ENCODE measurements at regions not wholly inside any gene's neighbourhood (a gene's known extent, or its start where the extent isn't known, plus 50 kb on each side); places are given as distances from the start of the nearest gene placed in this dataset.

DNA sequence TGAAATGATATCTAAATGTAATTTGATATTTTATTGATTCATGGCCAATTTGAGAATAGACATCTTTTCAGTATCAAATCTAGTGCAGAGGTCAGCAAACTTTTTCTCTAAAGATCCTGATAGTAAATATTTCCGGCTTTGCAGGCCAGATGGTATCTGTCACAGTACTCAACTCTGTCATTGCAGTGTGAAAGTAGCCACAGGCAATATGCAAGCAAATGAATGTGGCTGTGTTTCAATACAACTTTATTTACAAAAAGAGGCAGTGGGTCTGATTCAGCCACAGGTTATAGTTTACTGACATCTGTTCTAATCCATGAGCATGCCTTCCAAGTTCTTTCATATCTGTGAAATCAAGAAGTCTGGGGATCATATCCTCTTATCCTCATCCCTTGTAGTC is 221.2 kb downstream of the PRDM2 start:
- DNase-seq (ENCODE audit: low read depth in 1 of 2, low spot score in 1 of 2), result no peak

DNA sequence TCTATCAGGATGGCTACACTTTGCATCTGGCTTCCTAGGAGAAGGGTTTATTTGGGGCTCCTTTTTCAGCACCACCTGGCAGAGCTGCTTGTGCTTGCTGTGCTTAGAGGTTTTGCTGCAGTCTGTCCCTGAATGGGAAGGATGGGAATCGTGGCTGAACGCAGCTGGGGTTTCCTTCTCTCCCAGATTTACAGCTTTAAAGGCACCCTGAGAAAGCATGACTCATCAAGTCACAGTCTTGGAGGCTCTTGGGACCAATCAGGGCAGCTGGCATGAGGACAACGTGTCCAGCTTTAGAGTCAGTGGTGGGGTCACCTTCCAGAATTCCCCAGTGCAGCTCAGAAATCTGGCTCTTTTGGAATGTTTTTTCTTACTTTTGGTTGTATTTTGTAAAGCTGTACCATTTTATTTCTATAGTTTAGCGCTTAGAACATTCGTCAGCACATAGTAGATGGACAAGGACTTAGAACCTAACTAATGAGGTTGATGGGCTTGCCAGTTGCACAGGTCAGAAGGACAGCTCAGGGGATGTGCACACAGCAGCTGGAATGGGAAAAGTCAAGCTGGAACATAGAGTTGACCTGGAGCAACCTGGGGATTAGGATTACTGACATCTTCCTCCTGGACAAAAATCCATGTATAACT is 222.6 kb downstream of the PRDM2 start:
- DNase-seq (ENCODE audit: low read depth in 1 of 2, low spot score in 1 of 2), result no peak

DNA sequence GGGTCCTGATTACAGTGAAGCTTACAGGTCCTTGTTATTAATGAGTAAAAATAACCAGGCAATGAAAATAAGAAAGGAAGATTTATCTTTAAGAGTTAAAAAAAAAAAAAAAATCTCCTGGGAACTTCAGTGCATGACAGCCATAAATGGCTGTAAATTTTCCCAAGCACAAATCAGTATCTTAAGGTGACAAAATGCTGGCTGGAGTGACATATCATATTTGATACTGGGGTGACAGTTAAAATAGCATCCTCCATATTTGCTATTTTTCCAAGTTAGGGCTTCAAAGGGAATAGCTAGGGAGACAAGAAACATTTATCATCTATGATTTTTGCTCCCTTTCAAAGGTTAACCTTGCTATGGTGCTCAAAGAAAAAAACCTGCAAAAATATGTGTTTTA is 226.6 kb downstream of the PRDM2 start:
- no peak for DNase-seq (ENCODE audit: low read depth in 1 of 2, low spot score in 1 of 2)

DNA sequence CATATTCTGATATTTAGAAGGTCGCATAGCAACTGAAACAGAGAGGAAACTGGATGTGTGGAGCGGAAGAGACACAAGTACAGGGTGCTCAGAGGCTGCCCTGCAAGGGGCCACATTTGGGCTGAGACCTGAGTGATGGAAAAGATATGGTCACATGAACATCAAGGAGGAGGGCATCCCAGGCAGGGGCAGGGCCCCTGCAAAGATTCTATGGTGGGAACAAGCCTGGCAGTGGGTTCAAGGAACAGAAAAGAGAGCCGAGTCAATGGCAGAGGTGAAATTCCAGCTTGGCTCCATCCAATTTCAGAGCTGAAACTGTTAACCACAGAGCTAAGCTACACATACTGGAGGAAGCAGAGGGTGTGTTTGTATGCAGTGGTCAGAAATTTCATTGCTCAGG is 227.7 kb downstream of the PRDM2 start:
- DNase-seq (ENCODE audit: low read depth in 1 of 2, low spot score in 1 of 2), result no peak

DNA sequence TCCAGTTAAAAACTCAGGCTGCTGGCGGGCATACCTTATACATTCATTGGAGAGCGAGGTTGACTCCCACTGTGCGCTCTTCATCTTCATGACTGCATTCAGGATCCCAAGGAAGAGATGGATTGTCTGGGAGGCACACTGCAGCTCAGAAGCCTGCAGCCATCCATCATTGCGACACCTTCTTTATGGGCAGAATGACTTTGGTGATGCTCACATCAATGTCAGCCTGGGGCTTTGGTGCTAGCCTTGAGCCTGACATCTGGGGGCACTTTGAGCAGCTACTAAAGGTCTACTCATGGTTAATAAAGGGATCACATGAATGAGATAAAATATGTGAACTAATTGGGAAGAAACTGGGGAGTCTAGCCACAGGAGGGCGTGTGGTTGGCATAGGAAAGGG is 229.3 kb downstream of the PRDM2 start:
- DNase-seq (ENCODE audit: low read depth in 1 of 2, low spot score in 1 of 2), result no peak

DNA sequence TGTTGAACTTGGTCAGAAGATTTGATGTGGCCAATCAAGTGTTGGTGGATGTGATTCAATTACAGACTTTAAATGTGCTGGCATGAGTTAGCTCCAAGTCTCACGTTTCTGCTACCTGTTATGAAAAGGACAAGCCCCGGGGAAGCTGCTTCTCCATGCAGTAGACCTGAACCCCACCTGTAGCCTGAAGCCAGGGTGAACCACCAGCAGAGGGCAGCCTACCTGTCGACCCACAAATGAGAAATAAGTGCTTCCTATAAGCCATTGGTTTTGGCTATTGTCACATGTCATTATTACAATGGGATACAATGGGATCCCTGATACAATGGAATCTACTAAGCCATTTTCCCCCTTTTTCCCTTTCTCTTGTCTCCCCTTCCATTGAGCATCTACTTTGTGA is 230.2 kb downstream of the PRDM2 start:
- no peak for DNase-seq (ENCODE audit: low read depth in 1 of 2, low spot score in 1 of 2)

DNA sequence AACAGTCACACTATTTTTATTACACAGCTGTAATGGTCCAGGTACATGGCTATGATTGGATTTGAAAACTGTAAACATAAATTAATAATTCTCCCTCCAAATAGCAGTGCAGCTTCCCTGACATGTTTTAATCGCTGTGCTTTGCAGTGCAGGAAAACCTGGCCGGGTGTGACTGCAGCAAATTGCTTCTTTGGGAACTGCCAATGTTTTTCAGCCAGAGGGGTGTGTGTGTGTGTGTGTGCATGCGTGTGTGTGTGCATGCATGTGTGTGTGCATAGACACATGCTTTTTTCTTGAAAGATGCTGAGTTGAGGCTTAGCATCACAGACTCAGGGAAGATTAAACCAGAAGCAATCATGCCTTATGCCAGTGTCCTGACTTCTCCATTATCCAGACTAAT is 231.2 kb downstream of the PRDM2 start:
- DNase-seq (ENCODE audit: low read depth in 1 of 2, low spot score in 1 of 2), result no peak

DNA sequence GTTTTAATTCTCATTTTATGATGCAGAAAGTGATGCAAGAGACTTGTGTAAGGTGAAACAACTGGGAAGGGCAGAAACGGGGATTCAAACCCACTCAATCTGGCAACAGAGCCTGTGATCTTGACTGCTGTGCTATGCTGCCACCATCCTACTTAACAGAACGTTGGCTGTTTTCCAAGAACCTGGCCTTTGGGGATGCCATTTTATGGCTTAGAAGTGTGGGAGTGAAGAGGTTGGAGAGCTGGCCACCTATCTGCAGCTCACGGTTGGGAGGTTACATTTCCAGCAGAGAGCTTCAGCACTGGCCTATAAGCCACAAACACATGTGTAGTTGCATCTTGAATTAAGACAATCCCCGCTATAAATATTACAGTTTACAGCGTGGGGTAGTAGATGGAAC is 235.3 kb downstream of the PRDM2 start:
- no peak for DNase-seq (ENCODE audit: low read depth in 1 of 2, low spot score in 1 of 2)

DNA sequence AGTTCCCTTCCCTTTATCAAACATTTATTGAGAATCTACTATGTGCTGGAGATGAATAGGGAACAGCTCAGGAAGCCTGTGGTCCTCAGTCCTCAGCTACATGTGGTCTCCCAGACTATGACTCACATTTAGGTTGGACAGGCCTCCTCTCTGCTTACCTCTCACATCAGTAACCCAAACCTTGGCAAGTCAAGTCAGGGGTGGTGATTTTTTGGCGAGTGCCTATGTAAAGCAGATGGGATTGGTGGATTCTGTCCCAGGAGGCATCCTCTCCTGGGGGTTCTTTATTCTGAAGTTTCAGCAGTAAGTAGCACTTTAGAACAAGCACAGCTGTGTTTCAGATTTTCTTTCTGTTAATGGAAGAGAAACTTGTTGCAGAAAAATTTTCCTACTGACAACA is 241.3 kb downstream of the PRDM2 start:
- DNase-seq (ENCODE audit: low read depth in 1 of 2, low spot score in 1 of 2), result no peak

DNA sequence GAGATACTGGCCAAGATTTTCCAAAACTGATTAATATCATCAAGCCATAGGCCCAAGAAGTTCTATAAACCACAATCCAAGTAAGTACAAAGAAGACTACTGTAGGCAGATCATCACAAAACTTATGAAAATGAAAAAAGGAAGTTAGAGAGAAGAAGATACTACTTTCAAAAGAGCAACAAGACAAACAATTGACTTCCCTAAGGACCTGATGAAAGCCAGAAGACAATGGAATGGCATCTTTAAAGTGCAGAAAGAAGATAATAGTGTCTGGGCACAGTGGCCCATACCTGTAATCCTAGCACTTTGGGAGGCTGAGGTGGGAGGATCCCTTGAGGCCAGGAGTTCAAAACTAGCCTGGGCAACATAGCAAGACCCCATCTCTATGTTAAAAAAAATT is 243.1 kb downstream of the PRDM2 start:
- no peak for DNase-seq (ENCODE audit: low read depth in 1 of 2, low spot score in 1 of 2)

DNA sequence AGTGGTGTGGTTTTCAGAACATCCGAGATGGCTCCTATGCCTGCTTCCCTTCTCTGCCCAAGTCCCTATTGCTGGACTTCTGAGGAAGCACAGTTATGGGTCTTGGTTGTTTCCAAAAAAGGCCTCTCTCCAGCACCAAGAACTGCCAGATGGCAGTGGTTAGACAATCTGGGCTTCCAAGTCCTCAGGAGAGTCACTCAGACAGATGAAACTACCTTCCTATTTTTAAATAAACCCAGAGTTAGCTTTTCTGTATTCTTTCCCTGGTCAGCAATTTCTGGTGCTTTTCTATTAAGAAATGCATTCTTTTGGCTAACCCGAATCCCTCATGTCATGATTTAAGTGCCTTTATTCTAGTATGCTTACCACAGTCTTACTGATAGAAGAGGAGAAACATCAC is 245.9 kb downstream of the PRDM2 start:
- no peak for DNase-seq (ENCODE audit: low read depth in 1 of 2, low spot score in 1 of 2)

DNA sequence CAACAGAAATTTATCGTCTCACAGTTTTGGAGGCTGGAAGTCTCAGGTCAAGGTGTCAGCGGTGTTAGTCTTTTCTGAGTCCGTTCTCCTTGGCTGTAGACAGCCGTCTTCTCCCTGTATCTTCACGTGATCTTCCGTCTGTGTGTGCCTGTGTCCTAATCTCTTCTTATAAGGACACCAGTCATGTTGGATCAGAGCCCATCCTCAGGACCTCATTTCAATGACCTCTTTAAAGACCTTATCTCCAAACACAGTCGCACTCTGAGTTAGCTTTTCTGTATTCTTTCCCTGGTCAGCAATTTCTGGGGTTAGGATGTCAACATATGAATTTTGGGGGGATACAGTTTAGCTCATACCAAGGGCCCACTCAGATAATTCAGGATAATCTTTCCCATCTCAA is 247.7 kb downstream of the PRDM2 start:
- no peak for DNase-seq (ENCODE audit: low read depth in 1 of 2, low spot score in 1 of 2)

DNA sequence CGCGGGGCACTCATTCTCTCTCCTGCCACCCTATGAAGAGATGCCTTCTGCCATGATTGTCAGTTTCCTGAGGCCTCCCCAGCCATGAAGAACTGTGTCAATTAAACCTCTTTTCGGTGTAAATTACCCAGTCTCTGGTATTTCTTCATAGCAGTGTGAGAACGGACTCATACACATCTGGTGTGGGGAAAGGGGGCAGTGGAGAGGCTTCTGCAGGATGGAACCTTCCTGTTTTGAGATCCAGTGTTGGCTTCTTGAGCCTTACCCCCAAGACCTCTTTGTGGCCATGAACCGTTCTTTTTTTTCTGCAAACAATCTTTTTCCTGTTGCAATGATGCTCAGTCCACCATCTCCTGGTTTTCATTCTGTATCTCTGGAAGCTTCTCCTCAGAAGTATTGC is 248.4 kb downstream of the PRDM2 start:
- no peak for DNase-seq (ENCODE audit: low read depth in 1 of 2, low spot score in 1 of 2)

DNA sequence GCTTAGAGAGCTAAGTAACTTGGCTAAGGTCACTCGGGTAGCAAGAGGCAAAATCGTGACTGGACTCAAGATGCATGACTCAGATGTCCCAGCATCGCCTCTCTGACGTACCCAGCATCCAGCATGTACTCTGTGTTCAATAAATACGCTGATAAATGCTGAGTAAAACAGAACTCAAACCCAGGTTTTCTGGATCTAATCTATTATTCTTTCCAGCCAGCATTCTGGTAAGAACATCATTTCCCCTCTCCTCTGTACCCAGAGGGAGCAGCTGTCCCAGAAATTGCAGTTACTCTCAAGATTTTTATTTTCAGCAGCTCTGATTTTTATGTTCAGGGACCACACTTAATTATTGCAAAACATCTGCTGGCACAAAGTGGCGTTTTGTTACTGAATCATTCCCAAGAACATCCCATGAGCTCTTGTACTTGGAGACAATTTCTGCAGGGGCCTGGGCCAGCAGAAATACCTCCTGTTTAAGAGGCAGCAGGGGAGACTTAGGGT is 249.0 kb downstream of the PRDM2 start:
- no peak for DNase-seq (ENCODE audit: low read depth in 1 of 2, low spot score in 1 of 2)

DNA sequence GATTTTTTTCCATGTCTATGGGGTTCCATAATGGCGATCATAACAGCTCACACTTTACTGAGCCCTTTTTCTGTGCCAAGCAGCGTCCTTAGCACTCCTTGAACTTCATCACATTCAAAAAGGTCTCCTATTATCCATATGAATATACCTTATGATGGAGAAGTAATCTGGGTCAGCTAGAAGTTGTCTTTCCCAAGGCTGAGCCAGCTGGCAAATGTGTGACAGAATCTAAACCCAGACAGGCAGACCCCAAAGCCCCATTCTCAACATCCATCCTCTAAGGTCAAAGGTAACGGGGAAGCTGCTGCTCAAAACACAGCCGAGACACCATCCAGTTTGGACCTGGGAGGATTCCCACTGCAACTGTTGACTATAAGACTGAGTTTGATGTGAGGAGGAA is 249.6 kb downstream of the PRDM2 start:
- DNase-seq (ENCODE audit: low read depth in 1 of 2, low spot score in 1 of 2), result no peak

DNA sequence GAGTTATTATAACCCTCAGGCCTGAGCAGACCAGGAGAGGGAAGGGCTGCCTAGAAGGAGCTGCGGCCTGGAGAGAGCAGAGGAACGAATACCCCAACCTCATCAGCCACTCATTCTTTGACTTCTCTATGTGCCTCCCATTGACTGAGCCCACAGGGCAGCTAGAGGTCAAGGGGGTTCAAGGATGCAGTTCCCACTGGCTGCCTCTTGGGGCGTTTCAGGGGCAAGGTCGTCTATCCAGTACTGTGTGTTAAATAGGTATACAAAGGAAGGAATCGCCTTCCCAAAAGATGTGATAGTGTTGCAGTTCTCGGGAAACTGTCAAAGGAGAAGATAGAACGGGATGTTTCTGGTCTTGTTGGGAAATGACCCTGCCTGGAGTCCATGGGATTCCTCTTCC is 250.6 kb downstream of the PRDM2 start:
- no peak for DNase-seq (ENCODE audit: low read depth in 1 of 2, low spot score in 1 of 2)

DNA sequence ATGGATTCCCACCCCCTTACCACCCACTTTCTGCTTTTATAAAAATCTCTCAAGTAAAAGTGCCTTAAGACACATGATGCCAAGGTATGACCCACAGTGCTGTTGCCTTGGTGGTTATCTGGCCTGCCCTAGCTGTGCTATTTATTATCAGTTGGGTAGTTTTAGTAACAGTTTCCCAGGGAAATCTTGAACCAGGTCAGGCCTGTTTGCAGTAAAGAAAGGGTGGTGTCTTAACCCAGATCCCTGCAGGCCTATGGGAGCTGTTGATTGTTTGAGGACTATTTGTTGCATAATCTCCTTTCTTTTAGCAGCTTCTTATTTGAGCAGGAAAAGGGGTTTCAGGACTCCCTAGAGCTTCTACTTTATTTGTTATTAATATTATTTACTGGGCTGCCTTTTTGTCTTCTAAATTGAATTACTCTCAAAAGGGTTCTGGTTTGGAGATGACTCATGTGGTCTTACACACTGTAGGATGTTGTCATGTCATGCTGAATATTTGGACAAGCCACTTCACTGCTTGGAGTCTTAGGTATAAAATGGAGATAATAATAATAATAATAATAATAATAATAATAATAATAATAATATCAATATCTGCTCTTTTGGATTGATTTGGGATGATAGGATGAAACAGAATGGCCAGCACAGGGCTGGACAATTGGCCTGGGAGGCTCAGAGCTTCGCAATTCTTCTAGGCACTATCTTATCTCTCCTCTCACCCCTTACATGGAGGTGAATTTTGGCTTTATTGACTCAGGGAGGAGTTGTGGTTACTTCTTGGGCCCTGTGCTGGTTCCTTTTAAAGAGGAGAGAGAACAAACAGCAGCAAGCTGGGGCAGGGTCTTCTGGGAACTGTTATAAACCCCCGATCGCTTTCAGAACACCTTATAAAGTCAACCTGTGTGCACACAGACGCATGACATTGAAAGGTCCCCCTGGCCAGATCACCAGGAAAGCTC is 252.1 kb downstream of the PRDM2 start:
- no peak for DNase-seq (ENCODE audit: low read depth in 1 of 2, low spot score in 1 of 2)

DNA sequence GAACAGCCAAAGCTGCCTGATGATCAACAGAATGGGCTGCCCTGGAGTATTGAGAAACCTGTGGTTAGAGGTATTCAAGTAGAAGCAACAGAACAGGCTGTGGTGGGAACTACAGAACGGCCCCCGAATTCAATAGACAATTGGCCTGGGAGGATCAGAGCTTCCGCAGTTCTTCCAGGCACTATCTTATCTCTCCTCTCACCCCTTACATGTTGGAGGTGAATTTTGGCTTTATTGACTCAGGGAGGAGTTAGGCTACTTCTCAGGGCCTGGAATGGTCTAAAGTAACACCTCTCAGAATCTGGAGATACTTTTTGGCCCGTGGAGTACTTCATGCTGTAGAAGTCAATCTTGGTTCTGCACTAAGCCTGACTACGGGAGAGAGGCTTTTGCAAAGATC is 253.0 kb downstream of the PRDM2 start:
- no peak for DNase-seq (ENCODE audit: low read depth in 1 of 2, low spot score in 1 of 2)

DNA sequence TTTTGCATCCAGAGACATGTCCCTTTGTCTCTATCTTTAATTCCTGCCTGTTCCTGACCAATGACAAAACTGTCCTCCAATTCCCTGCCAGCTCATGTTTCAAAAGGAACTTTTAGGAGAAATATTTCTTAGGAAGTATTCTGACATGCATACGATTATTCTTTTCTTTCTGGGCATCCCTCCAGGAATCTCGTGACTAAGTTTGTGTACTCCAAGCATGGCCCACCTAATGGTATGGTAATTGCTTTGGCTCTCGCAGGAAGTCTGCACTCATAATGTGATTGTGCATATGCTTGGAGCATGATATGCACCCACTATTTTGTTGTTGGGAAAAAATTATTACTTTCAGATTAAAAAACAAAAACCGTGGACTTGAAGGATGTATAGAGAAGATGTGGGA is 256.4 kb downstream of the PRDM2 start:
- DNase-seq (ENCODE audit: low read depth in 1 of 2, low spot score in 1 of 2), result no peak

DNA sequence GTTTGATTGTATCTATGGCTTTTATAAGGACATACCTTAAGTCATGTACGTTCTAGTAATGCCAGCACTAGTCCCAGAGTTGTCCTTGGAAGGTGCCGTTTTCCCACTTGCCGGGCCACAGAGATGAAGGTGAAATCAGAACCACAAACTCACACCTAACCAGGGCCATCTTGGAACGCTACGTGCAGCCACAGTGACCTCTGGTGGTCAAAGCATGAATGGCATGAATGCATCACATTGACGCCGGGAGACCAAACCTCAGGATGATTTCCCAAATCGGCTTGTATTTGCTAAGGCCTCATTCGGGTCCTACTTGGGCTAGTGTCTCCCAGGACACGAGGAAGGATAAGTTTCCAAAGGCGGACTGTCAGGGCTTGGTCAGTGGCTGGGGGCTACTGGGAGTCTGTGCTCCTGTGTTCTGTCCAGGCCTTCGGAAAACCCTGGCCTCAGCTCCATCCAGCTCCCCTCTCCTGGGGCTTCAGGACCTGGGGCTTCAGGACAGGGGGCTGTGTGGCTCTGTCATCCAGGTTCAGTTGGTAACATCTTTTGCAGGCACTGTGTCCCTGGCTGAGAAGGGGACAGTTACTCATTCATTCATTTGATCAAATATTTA is 260.5 kb downstream of the PRDM2 start:
- peak; percentile 35 to 43 for DNase-seq (ENCODE audit: low read depth in 1 of 2, low spot score in 1 of 2)

DNA sequence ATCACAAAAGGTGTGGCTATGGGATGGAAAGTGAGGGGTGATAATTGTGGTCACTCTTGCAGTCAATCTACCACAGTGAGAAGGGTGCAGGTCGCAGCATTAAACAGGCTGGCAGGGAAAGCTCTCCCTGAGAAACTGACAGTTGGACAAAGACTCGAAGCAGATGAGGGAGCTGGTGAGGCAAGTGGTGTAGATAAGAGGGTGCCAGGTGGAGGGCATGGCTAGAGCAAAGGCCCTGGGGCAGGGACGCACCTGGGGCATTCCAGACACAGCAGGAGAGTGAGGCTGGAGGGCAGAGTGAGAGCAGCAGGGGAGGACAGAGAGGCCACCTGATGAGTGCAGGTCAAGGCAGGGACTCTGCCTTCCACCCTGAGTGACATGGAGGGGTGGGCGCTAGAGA is 264.8 kb downstream of the PRDM2 start:
- DNase-seq (ENCODE audit: low read depth in 1 of 2, low spot score in 1 of 2), result no peak

DNA sequence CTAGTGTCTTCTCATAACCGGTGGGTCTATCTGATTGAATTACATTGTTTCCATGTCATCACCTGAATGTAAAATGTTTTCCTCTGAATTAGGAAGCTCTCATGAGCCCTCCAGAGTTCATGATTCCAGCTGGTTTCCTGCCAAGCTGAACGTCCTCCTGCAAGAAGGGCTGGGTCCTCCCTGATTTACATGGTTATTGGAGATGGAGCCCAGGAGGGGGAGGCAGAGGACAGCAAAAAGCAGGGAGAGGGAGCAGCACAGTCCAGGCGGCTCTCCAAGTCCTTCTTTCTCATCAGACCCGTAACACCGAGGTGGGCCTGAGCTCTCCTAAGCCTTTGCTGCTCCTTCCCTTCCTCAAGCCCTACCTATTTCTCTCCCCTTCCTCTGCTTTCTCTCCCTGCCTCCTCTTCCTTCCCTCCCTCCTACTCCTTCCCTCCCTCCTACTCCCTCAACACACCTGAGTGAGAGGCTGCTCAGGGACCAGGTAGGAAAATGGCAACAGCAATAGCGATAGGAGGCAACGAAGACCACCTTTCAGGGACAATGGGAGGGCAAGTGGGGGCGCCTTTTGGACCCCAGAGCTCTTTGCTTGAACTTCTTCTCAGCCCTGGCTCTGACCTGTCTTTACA is 265.9 kb downstream of the PRDM2 start:
- no peak for DNase-seq (ENCODE audit: low read depth in 1 of 2, low spot score in 1 of 2)

Measured in activated T-helper 1 cell treated with anti-CD3 and anti-CD28 coated beads, Interleukin-2, amount 50 U/mL, for 16 hours (primary cell).